GM23248 (cell line): ENCODE measurements at regions not wholly inside any gene's neighbourhood (a gene's known extent, or its start where the extent isn't known, plus 50 kb on each side); places are given as distances from the start of the nearest gene placed in this dataset.

Experiments used
- DNase-seq: peaks from one replicate; pipeline ENCODE4 v3.0.0-alpha.2; 2015
- H2AFZ ChIP-seq: fragments of 200-600 bp; sonication (generic); 2 replicates; pipeline ENCODE4 v1.6.1; 2016; ENCODE audit warnings: antibody characterized with exemption
- H3F3A ChIP-seq: fragments of 200-600 bp; sonication (generic); 2 replicates; pipeline ENCODE4 v1.6.1; 2016; ENCODE audit warnings: mild to moderate bottlenecking, antibody characterized with exemption, mixed run types; ENCODE audit not compliant: insufficient read depth
- H3K27ac ChIP-seq: fragments of 200-600 bp; sonication (generic); 2 replicates; pipeline ENCODE4 v1.5.1; 2016; ENCODE audit warnings: mild to moderate bottlenecking
- H3K27me3 ChIP-seq: fragments of 200-600 bp; sonication (generic); replicated peaks from 2 replicates; pipeline ENCODE4 v1.6.1; 2016; ENCODE audit warnings: mild to moderate bottlenecking; ENCODE audit not compliant: insufficient read depth
- H3K36me3 ChIP-seq: fragments of 200-600 bp; sonication (generic); 2 replicates; pipeline ENCODE4 v1.6.1; 2016; ENCODE audit warnings: low read depth, mild to moderate bottlenecking
- H3K4me1 ChIP-seq: fragments of 200-600 bp; sonication (generic); 2 replicates; pipeline ENCODE4 v1.6.1; 2016; ENCODE audit warnings: mild to moderate bottlenecking; ENCODE audit not compliant: insufficient read depth
- H3K4me2 ChIP-seq: fragments of 200-600 bp; sonication (generic); one replicate; pipeline ENCODE4 v1.6.1; 2016; ENCODE audit warnings: mild to moderate bottlenecking; ENCODE audit not compliant: unreplicated experiment
- H3K4me3 ChIP-seq: fragments of 200-600 bp; sonication (generic); 2 replicates; pipeline ENCODE4 v1.5.1; 2016; ENCODE audit warnings: mild to moderate bottlenecking
- H3K79me2 ChIP-seq: fragments of 200-600 bp; sonication (generic); 2 replicates; pipeline ENCODE4 v1.6.1; 2016; ENCODE audit warnings: mild to moderate bottlenecking; ENCODE audit not compliant: insufficient read depth
- H3K9ac ChIP-seq: fragments of 200-600 bp; sonication (generic); 2 replicates; pipeline ENCODE4 v1.6.1; 2016; ENCODE audit warnings: mild to moderate bottlenecking
- H3K9me2 ChIP-seq: fragments of 200-600 bp; sonication (generic); 2 replicates; pipeline ENCODE4 v1.6.1; 2016; ENCODE audit warnings: mixed run types, mild to moderate bottlenecking, moderate library complexity; ENCODE audit not compliant: insufficient read depth
- H3K9me3 ChIP-seq: fragments of 200-600 bp; sonication (generic); one replicate; pipeline ENCODE4 v1.6.1; 2017; ENCODE audit warnings: low read depth
- H4K20me1 ChIP-seq: fragments of 200-600 bp; sonication (generic); 2 replicates; pipeline ENCODE4 v1.6.0; 2016; ENCODE audit not compliant: insufficient read depth
- EZH2 ChIP-seq: fragments of 200-600 bp; sonication (generic); IDR thresholded peaks from 2 replicates; pipeline ENCODE4 v1.6.1; 2018; ENCODE audit warnings: antibody characterized with exemption, mild to moderate bottlenecking; ENCODE audit not compliant: insufficient read depth, poor library complexity, severe bottlenecking
- EZH2phosphoT487 ChIP-seq: fragments of 200-600 bp; sonication (generic); IDR thresholded peaks from 2 replicates; pipeline ENCODE4 v1.6.1; 2018; ENCODE audit warnings: antibody characterized with exemption, moderate library complexity, mild to moderate bottlenecking, low read depth; ENCODE audit not compliant: insufficient read depth
- WGBS, 2 experiments: methylation state at CpG; one replicate each; pipeline ENCODE4 v1.1.6; 2015 to 2017; ENCODE audit warnings: low lambda C conversion rate in 2 of 2, low coverage in 1 of 2; ENCODE audit errors: missing lambda C conversion rate in 2 of 2; 5-methylcytosine and 5-hydroxymethylcytosine counted together
- in situ Hi-C: fragments of 300-500 bp; cut with MboI; formaldehyde crosslinking; loops from 2 replicates; pipeline ENCODE4 v1.15.0; 2020

DNA sequence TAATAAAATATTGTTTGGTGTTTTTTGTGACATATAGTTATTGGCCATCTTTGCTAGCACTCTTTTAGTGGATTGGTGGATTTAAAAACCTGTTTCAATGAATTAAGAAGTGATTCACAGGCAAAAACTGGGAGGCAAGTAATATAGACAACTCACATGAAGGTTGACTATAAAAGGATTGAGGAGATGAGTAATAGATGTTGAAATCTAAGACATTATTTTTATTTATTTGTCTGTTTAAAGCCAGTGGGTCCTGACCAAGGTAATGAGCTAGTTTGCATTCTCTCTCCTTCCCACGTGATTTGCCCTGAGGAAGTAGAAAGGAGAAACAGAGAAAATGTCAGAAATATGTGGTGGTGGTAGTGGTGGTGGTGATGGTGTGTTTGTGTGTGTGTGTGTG lies 351.5 kb upstream of the ZP4 start:
- Histone ChIP-seq H3F3A (no peaks in the 10 kb centered on the region), H3K79me2 (no peaks in the 10 kb centered on the region), H2AFZ (no peak overlapping the region), H3K4me3 (no peak overlapping the region), H3K4me1 (no peaks in the 10 kb centered on the region), H3K4me2 (no peak overlapping the region), H4K20me1 (no peaks in the 10 kb centered on the region), H3K27me3 (no peaks in the 10 kb centered on the region), H3K27ac (no peak overlapping the region), H3K9me2 (no peaks in the 10 kb centered on the region), H3K9ac (no peak overlapping the region), H3K36me3 (no peaks in the 10 kb centered on the region), H3K9me3 (no peaks in the 10 kb centered on the region)
- in situ Hi-C loops = no loop called here
- no peak for DNase-seq
- no peak for TF ChIP-seq EZH2
- TF ChIP-seq EZH2phosphoT487 = no peak
- 5 to 13% methylated on average over 1 of the region's 1 CpG for WGBS, 2 experiments

GRCh38 chr1:238241607-238242006 lies 350.9 kb upstream of the ZP4 start:
- H3K4me1 ChIP-seq = no peaks in the 10 kb centered on the region
- no peaks in the 10 kb centered on the region for H3K36me3 ChIP-seq
- no peak for DNase-seq
- H3K9ac ChIP-seq = no peak overlapping the region
- no peaks in the 10 kb centered on the region for H4K20me1 ChIP-seq
- no peaks in the 10 kb centered on the region for H3K79me2 ChIP-seq
- TF ChIP-seq EZH2 = no peak
- TF ChIP-seq EZH2phosphoT487 = no peak
- H3F3A ChIP-seq = no peaks in the 10 kb centered on the region
- H3K4me2 ChIP-seq = no peak overlapping the region
- H3K9me2 ChIP-seq = no peaks in the 10 kb centered on the region
- in situ Hi-C loops = no loop called here
- no peak overlapping the region for H3K4me3 ChIP-seq
- no peak overlapping the region for H3K27ac ChIP-seq
- 17 to 22% methylated on average over 3 of the region's 3 CpGs for WGBS, 2 experiments
- H3K27me3 ChIP-seq = no peaks in the 10 kb centered on the region
- no peak overlapping the region for H2AFZ ChIP-seq
- H3K9me3 ChIP-seq = no peaks in the 10 kb centered on the region

DNA sequence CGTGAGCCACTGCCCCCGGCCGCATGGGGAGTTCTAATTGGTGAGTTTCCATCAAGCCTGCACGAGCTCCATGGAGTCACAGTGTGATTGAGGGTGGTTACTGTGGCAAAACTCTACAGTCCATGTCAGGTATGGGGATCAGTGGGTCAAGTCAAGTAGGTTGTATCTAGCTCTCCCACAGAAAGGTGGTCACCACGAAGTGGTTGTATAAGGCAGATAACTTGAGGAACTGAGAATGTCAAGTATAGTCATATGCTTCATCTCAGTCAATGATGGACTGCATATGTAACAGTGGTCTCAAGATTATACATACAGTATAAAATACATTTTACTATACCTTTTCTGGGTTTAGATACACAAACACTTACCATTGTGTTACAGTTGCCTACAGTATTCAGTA lies 348.6 kb upstream of the ZP4 start:
- Histone ChIP-seq H3K4me1 (no peaks in the 10 kb centered on the region), H3K9me3 (no peaks in the 10 kb centered on the region), H3K9me2 (no peaks in the 10 kb centered on the region), H3K27ac (no peak overlapping the region), H3K27me3 (no peaks in the 10 kb centered on the region), H4K20me1 (no peaks in the 10 kb centered on the region), H3K36me3 (no peaks in the 10 kb centered on the region), H3K9ac (no peak overlapping the region), H3F3A (no peaks in the 10 kb centered on the region), H3K4me3 (no peak overlapping the region), H2AFZ (no peak overlapping the region), H3K79me2 (no peaks in the 10 kb centered on the region), H3K4me2 (no peak overlapping the region)
- no peak for TF ChIP-seq EZH2phosphoT487
- TF ChIP-seq EZH2 = no peak
- DNase-seq = no peak
- WGBS, 2 experiments = 29 to 45% methylated on average over 5 of the region's 5 CpGs
- in situ Hi-C loops = no loop called here

DNA sequence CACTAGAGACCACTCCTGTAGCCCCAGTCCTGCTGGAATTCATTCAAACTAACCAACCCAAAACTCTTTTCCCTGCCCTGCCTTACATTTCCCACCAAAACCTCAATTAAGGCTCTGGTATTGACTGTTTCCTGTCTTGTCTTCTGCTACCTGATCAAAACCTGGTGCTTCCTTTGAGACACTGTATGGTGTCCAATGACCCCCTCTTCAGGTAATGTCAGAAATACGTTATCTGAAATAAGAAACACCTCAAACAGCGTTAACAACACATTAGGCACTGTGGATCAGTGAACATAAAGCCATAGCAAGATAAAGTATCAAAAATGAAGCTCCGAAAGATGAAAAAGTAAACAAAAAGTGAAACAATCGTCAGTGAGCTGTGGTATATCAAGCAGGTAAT lies 343.2 kb upstream of the ZP4 start:
- Histone ChIP-seq H3K4me2 (no peak overlapping the region), H3K9me2 (no peaks in the 10 kb centered on the region), H3K9ac (no peak overlapping the region), H3K27ac (no peak overlapping the region), H3K36me3 (no peaks in the 10 kb centered on the region), H4K20me1 (no peaks in the 10 kb centered on the region), H3F3A (no peaks in the 10 kb centered on the region), H3K27me3 (no peaks in the 10 kb centered on the region), H3K4me3 (no peak overlapping the region), H3K79me2 (no peaks in the 10 kb centered on the region), H2AFZ (no peak overlapping the region), H3K4me1 (no peaks in the 10 kb centered on the region), H3K9me3 (no peaks in the 10 kb centered on the region)
- WGBS, 2 experiments = 7 to 12% methylated on average over 4 of the region's 4 CpGs
- in situ Hi-C loops = no loop called here
- TF ChIP-seq EZH2phosphoT487 = no peak
- TF ChIP-seq EZH2 = no peak
- no peak for DNase-seq

DNA sequence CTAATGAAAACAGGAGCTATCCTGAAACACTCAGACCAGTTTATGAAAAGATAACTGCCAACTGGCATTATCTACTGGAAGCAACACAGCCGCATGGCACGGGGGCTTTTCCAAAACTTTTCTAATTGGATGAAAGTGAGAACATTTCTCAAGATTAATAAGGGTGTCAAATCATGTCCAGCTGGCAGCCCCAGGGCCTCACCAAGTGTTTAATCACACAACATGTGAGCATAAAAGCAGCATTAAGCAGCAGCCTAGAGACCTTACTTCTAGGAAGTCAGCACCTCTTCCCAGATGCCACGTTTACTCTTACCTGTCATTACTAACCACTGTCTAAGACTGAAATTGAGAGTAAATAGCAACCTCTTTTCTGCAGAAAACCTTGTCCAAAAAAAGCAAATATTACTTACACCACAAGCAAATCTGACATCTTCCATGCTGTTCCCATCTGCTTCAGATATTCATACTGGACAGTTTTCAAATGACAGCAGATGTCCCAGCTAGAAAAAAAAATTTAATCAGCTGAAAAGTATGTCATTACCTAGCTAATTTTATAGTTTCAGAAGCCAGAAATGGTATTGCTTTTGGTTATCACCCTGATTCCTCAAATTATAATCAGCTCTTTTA lies 341.5 kb upstream of the ZP4 start:
- Histone ChIP-seq H3K4me2 (no peak overlapping the region), H3K79me2 (no peaks in the 10 kb centered on the region), H4K20me1 (no peaks in the 10 kb centered on the region), H3K9ac (no peak overlapping the region), H3K27ac (no peak overlapping the region), H3K36me3 (no peaks in the 10 kb centered on the region), H3F3A (no peaks in the 10 kb centered on the region), H3K4me3 (no peak overlapping the region), H3K27me3 (no peaks in the 10 kb centered on the region), H3K9me2 (no peaks in the 10 kb centered on the region), H2AFZ (no peak overlapping the region), H3K4me1 (no peaks in the 10 kb centered on the region), H3K9me3 (no peaks in the 10 kb centered on the region)
- no peak for TF ChIP-seq EZH2
- no peak for TF ChIP-seq EZH2phosphoT487
- in situ Hi-C loops = no loop called here
- 2 to 6% methylated on average over 3 of the region's 3 CpGs for WGBS, 2 experiments
- no peak for DNase-seq
